UCSD-AML1 (cell line): ENCODE measurements at regions not wholly inside any gene's neighbourhood (a gene's known extent, or its start where the extent isn't known, plus 50 kb on each side); places are given as distances from the start of the nearest gene placed in this dataset.

Experiments used
- DNase-seq: peaks from one replicate; lab custom pipeline; 2025; ENCODE audit not compliant: unreplicated experiment; lab: John Stamatoyannopoulos, UW

DNA sequence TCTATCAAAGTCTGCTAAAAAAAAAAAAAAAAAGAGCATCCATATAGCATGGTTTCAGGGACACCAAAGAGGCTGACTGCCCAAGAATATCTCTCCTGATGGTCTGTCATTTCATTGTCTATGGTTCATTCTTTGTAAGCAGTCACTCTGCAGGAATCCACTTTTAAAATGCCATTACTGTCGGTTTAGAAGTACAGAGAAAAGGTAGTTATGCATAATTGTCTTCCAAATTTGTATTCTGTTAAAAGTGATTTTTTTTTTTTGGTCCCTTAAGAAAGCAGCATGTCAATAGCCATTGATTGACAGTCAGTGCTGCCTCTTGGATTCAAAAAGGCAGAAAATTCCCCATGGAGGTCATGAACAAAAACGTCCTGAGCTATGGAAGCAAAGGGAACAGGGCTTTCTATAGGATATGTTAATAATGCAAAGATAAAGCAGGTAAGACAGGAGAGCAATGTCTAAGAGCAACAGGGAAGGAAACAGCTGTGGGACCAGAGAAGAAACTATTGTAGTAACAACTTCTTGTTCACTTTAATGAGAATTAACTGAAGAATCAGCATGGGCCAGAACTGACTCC, 245.8 kb downstream of the TMX3 start:
- DNase-seq, result no peak

DNA sequence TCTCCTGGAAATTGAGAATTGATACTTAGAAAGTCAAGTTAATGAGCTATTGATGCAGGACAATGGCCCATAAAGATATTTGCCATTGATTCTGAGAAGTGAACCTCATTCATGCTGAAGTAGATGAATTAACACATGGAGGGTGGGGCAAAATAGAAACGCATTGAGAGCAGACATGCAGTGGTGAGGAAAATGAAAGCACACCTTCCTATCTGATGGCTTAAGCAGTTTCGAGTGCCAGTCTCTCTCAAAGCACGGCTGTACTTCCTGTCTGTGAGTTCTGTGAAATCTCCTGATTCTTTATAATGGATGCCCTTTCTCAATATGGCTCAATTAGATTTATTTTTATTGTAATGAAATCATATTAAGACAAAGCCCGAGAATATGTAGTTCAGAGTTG, 247.0 kb downstream of the TMX3 start:
- no peak for DNase-seq

DNA sequence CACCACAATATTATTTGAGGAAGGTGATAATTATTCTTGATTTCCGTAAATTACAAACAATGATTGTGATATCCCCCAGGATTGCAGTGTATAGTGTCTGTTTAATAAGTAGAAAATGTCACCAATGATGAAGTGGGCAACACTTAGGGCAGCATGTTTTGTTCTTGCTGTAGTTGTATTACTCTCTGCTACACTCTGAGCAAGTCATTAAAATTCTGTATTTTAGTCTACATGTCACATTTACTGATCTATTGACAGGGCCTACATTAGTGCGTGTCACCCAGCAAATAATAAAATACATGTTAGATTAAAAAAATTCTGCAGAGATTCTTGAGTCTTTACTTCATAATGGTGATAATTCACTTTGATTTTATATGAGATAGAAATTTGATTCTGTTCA, 247.6 kb downstream of the TMX3 start:
- no peak for DNase-seq

DNA sequence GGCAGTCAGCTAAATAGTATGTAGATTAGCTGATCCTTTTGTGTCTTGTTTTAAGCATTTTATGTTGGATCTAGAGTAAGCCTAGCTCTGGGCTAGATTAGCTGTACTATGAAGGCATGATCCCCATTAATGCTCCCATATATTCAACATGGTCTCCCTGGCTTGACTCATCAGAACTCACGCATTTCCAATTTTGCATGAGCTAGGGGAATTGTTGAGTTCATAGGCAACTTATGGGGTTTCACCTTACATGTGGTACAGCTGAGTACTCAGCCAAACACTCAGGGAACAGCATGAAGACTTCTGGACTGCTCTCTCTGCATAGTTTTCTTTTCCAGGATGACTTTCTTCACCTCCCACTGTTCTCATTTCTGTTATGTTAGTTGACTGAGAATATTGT, 248.2 kb downstream of the TMX3 start:
- no peak for DNase-seq

DNA sequence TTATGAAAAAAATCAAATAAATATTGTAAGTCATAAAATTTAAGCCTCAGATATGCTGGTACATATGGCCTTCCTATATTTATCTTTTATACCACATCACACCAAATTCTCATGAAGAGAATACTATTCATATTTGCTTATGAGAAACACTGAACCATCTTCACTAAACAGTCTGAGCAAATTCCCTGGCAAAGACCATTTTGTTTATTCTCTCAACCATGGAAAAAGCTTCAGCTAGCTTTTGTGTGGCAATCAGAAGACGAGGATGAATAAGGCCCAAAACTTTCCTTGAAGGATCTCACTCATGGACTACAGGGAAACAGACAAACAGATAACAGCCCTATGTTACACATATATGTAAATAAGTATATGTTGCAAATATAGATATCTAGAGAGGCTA, 252.1 kb downstream of the TMX3 start:
- DNase-seq, result no peak

DNA sequence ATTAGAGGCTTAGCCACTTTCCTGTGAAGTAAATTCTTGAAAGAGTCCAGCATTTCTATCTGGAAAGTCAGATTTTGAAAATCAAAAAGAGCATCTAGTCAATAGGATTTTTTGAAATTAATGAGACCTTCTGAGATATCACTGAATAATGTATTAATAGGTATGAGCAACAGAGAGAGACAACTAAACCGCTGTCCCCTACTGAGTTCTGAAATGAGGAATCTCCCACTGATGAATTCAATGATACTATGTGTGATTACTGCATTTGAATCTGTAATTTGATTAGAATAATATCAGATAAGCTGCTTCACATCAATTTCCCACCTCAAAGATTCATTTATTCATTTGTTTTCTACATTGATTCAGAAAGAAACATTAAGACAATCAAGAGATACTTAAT, 252.8 kb downstream of the TMX3 start:
- no peak for DNase-seq

DNA sequence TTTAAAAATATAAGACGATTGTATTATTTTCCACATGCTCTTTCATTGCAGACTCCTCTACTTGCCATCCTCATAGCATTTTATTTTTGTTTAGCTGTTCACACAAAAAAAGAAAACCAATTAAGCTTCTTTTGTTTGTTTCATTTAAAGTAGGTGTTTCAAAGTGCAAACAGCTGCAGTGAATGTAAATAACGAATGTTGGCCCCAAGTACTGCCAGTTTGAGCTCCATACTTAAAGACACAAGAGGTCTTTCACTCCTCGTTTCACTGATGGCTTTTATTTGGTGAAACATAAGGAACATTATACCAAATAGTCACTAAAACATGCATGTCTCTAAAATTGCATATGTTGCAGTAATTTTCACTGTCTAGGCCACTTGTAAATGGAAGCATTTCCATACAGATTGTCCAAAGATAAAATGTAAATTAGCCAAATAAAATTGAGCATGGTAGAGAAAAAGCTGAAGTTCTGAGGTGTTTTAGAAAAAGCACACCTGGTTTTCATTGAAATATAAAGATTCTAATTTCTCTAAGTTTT, 253.4 kb downstream of the TMX3 start:
- no peak for DNase-seq

DNA sequence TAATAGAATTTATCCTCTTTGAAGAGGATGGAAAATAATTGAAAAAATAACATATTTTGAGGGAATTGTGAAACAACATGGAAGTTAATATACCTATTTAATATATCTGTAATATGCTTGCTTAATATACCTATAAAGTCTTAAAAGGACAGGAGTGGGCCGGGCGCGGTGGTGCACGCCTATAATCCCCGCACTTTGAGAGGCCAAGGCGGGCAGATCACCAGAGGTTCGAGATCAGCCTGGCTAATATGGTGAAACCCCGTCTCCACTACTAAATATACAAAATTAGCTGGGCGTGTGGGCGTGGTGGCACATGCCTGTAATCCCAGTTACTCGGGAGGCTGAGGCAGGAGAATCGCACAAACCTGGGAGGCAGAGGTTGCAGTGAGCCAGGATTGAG, 254.9 kb downstream of the TMX3 start:
- DNase-seq, result no peak

DNA sequence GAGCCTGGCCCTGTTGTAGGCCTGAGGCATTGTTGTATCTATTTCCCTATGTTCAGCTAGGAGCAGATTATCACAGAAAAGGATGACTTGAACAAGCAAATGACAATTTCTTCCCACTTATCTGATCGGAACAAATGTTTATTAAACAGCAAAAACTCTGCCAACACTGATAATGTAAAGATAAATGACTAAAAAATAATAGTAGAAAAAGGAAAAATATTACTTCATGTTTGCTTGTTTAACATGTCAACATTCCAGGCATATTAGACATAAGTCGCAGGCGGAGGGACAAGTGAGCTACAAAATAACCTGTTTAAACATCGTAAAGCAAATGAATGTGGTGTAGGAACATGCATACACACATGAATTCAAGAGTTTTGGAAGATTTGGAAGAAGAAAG, 257.9 kb downstream of the TMX3 start:
- no peak for DNase-seq

DNA sequence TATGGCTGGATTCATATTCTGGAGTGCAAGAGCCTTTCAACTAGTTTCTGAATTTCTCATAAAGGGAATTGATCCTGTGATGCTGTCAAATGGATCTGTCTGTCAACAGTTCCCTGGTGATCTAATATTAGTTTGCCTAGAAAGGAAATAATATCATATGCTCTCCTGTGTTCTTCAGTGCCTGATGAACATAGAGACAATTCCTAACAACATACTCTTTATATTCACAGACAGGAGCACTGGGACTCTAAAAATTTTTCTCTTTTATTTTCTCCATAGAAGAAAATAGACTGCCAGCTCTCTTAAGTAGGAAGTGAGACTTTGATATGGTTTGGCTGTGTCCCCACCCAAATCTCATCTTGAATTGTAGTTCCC, 259.7 kb downstream of the TMX3 start:
- no peak for DNase-seq

DNA sequence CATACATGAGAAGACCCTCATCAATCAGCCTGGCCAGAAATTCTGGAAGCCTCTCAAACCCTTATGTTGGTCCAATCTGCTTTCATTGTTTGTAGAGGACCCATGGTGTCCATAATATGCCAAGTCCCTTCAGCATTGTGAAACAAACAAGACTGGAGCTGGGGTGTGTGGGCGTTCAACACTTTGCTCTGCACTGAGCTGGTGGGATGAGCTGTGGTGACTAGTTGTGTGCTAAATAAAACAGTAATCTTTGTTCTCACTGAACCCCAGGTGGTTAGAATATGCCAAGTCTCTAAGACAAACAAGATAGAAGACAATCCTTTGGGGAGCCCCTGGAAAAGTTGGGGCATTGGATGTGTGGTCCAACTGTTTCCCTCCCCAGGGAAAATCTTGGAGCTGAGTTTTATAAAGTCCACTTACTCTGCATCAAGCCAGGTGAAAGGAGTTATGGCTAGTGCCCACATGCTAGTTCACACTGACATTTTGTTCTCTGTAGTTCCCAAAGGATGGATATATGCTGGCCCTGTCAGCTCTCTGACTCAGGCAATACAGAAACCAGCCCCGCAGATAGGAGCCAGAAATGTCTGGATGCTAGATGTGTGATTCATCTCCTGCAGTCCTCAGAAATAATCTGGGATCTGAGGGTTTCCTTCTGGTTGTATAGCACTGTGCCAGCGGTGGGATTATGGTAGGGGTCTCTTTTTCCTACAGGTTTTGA, 260.2 kb downstream of the TMX3 start:
- DNase-seq, result no peak

DNA sequence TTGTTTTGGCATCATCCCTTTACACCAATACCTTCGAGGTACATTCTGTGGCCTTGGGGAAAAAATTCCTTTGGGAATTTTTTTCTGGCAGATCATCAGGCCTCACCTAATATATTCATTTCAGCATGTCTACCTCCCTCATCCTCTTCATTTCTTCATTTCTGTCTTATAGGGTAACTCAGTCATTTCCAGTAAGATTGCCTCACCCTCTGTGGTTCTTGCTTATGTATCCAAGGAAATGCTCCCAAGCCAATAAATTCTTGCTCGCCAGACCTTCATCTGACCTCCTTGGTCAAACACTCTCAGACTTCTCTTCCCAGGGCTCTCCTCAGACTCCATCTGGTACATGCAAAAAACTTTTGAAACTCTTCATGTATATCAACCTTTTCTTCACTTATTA, 265.6 kb downstream of the TMX3 start:
- DNase-seq, result no peak

DNA sequence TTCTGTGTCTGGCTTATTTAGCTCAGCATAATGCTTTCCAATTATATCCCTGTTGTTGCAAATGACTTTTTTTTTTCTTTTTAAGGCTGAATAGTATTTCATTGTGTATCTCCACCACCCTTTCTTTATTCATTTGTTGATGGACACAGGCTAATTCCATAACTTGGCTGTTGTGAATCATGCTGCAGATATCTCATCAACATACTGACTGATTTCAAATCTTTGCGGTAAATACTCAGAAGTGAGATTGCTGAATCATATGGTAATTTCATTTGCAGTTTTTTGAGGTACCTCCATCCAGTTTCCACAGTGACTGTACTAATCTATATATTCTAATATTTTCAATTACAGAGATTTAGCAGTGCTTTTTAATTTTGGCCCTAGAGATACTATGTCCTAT, 266.2 kb downstream of the TMX3 start:
- no peak for DNase-seq

DNA sequence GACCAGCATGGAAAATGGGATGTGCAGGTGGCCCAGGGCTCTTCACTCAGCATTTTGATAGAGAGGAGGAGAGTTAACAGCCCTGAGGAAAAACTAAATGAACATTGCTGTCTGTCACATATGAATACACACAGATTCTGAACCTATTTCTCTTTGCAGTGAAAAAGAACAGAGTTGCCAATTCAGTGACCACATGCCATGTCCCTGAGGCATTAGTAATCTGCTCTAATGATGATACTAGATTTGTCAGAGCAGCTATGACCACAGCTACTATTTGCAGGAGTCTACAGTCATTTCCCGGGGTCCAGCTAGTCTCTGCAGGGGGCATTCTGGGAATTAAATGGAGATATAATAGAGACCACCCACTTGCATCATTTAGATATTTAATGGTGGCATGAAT, 267.6 kb downstream of the TMX3 start:
- no peak for DNase-seq

DNA sequence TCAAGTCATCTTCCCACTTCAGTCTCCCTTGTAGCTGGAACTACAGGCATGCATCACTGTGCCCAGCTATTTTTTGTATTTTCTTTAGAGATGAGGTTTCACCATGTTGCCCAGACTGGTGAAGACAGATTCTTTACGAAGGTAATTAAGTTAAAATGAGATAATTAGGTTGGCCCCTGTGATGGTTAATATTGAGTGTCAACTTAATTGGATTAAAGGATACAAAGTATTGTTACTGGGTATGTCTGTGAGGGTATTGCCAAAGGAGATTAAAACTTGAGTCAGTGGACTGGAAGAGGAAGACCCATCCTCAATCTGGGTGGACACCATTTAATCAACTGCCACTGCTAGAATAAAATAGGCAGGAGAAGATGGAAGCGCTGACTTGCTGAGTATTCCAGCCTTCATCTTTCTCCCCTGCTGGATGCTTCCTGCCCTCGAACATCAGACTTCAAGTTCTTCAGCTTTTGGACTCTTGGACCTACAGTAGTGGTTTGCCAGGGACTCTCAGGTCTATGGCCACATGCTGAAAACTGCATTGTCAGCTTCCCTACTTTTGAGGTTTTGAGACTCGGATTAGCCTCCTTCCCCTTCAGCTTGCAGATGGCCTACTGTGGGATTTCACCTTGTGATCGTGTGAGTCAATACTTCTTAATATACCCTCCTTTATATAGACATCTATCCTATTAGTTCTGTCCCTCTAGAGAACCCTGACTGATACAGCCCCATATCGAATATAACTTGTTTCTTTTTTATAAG, 269.1 kb downstream of the TMX3 start:
- DNase-seq, result no peak

DNA sequence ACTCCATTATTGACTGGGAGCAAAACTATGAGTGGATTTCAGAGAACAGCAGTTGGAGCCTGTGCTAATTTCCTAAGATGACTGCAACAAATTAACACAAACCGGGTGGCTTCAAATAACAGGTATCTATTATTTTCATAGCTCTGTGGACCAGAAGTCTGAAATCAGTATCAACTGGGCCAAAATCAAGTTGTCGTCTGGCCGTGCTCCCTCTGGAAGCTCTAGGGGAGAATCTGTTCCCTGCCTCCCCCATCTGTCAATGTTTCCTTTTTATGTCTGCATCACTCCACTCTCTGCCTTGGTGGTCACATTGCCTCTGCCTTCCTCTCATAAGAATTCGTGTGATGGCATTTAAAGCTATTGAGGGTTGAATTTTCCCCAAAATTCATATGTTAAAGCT, 269.8 kb downstream of the TMX3 start:
- DNase-seq, result no peak

DNA sequence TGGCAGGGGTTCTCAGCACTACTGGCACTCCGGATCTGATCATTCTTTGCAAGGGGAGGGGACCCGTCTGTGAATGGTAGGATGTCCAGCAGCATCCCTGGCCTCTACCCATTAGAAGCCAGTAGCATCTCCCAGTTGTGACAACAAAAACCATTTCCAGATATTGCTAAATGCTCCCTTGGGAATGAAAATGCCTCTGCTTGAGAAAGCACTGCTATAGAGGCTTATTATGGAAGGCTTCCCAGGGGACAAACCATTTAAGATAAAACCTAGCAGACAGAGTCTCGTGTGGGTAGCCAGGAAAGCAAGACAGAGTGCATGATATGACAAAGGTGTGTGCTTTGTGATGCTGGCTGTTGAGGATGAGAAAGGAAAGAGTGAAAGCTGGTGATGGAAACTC, 273.7 kb downstream of the TMX3 start:
- no peak for DNase-seq

DNA sequence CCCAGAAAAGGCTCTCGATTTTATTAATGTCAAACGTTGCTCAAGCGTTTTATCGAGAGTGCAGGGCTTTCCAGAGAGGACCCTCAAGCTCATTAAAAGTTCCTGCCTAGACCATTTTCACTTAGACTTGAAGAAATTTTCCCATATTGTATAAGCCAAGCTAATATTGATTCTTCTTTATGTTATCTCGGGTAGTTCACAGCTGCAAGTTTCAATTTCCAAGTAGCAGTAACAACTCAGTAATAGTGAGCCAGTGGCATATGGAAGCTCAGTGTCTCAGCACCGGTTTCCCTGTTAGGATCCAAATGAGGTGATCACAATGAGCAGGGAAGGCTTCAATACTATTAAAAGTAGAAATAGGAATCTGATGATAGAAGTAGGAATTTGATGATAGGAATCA, 274.5 kb downstream of the TMX3 start:
- no peak for DNase-seq

DNA sequence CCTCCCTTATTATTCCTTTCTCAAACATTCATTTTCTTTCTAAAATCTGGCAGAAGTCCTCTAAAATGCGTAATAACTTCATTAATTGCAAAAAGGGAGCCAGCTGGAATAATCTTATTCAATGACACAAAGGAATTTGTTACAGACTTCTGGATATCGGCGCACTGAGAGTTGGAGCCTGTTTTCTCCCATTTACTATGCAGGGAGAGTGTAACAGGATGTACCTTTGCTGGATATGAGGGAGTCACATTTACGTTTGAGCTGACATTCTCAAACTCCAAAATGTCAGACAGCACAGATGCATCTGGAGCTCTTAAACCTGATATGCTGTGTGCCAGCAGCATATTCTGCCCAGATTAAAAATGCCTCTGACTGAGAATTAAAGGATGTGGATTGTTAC, 275.3 kb downstream of the TMX3 start:
- DNase-seq, result no peak

DNA sequence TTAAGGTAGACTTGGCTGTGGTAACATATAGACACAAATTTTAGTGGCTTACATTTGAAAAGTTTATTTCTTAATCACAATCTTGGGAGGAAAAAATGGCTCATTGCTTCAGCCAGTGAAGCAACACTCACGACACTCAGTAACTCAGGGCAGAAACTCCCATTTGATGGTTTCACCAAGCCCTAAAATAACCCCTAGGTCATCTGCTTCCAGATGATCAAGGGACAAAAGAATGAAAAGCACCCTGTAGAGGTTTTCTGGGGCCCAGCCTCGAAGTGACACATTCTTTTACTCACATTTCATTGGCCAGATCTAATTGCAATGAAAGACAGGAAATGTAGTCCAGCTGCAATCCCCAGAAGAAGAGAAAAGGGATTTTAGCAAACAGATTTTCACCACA, 275.9 kb downstream of the TMX3 start:
- no peak for DNase-seq

DNA sequence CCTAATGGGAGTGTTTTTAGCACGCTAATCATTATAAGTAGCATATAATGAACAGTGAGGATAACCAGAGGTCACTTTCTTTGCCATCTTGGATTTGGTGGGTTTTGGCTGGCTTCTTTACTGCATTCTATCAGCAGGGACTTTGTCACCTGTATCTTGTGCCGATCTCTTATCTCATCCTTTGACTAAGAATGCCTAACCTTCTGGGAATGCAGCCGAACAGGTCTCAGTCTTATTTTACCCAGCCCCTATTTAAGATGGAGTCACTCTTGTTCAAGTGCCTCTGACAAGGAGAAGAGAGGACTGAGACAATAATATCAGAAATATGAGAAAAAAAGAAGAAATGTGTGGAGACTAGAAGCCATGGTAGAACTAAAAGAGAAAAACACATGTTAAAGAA, 276.4 kb downstream of the TMX3 start:
- no peak for DNase-seq

DNA sequence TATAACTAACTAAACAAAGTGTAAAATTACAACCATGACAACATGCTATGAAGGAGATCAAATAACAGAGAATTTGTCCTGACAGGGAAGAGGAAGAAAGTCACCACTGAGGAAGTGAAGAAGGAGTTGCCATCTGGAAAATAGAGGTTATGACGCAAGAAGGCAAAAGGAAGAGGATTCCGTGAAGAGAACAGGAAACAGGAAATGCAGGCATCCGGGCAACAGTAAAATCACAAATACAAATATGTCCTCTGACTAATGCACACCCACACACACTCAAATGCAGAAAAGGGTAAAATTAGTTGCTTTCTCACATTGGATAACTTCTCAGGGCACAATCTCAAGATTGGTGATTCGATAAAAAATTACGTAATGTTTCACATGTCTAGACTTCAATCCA, 278.4 kb downstream of the TMX3 start:
- DNase-seq, result no peak
